Mammary epithelial cell (primary cell): ENCODE measurements at regions not wholly inside any gene's neighbourhood (a gene's known extent, or its start where the extent isn't known, plus 50 kb on each side); places are given as distances from the start of the nearest gene placed in this dataset.

Experiments used
- CTCF ChIP-seq, 2 donors: IDR thresholded peaks in 1 of 2; conservative IDR thresholded peaks in 1 of 2; 2 replicates each; pipeline ENCODE4 v1.5.1; 2011 to 2012; ENCODE audit warnings: inconsistent platforms in 2 of 2, low read length in 2 of 2, mild to moderate bottlenecking in 2 of 2, control low read depth in 1 of 2, low read depth in 1 of 2; ENCODE audit not compliant: insufficient read depth in 1 of 2; ENCODE audit errors: extremely low read depth in 1 of 2
- EZH2 ChIP-seq: IDR thresholded peaks from 2 replicates; pipeline ENCODE4 v1.6.1; 2012; ENCODE audit warnings: low read length, inconsistent platforms, borderline replicate concordance

GRCh38 chr1:80384083-80384830 lies 1377.7 kb upstream of the ADGRL4 start:
- no peak for TF ChIP-seq CTCF (conservative IDR thresholded peaks at IDR 0.05 in 1 of 2, IDR thresholded peaks at IDR 0.05 in 1 of 2; ENCODE audit: extremely low read depth in 1 of 2, insufficient read depth in 1 of 2, low read depth in 1 of 2, low read length in 2 of 2)
- TF ChIP-seq EZH2, result no peak
